ENCODE measurements at regions not wholly inside any gene's neighbourhood (a gene's known extent, or its start where the extent isn't known, plus 50 kb on each side); places are given as distances from the start of the nearest gene placed in this dataset.
"Not testable (repeated sequence)": the region's sequence is repeated elsewhere in the genome, so short reads cannot be mapped to it uniquely, and the experiment has no call there.

DNA sequence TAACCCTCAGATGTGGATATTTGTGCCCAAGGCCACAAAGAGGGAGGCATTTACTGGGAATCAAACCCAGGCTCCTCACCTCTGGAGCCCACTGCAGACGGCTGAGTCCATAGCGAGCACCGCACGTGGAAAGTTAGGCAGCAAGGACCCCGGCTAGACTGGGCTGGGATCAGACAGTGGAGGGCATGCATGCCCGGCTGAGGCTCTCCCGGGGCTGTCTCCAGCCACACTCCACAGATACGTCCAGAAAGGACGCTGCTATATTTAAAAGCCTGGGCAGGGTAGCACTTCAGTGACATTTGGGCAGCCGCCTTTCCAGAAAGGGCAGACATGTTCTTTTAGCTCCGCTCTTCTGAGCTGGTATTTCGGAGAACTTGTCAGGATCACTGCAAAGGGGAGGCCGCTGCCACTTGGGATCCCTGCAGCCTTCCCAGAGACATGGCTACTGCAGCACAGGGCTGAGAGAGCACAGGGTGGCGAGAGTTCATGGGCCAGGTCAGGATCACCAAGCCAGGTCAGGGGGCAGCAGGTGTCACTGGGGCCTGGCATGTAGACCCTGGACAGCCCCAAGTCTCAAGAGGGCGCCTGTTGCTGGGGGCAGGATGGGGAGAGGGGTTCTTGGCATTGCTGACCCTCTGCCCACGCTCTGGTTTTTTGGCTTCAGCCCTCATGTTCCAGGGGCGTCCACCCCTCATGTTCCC lies 121.7 kb downstream of the PHETA1 start:
- DNase-seq: no peak

DNA sequence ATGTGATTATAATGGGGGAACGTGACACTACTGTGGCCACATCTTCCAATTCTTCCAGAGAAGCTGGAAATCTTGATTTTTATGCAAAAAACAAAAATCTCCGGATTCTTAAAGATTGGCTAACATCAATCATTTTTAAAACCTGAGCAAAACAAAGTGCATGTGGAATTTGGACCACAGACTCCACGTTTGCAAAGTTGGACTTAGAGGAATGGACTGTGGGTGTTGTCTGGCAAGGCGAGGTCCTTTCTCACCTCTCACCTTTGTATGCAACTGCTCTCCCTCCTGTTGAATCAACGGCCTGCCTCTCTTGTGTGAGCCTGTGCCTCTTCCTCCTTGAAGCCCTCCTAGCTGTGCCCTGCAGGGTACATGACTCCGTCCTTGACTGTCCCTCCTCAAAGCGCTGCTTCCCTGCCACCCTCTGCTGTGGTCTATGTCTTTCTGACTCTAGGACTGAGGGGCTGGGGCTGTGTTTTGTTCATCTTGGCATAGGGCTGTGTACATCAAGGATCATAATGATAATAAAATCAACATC lies 122.4 kb downstream of the PHETA1 start:
- no peak for DNase-seq

DNA sequence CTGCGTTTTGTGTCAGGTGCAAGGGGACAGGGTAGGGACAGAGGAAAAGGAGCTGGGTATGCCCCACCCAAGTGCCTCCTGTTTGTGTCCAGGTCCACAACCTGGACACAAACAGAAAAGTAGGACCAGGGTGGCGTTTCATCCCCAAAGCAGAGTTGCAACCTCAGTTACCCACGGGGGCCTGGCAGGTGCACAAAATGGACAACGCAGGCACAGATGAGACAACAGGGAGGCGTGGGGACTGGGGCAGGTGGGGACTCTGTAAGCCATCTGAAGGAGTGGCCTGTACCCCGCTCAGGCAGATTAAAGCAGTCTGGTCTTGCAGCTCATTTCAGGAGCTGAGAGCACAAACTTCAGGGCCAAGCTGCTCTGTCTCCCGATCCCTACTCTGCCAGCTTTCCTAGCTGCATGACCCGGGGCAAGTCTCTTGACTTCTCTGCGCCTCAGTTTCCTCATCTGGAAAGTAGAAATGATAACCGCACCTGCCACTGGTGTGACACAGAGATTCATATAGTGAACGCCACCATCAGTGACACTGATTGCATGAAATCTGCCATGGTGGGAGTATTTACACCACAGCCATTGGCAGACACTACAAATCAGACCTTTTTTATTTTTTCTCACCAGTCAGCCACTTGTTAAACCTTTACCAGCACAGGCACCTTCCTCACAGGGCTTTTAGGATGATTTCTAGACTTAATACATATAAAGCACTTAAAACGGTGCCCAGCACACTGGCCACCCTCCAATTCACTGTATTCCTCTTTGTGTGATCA lies 123.0 kb downstream of the PHETA1 start:
- DNase-seq: no peak

DNA sequence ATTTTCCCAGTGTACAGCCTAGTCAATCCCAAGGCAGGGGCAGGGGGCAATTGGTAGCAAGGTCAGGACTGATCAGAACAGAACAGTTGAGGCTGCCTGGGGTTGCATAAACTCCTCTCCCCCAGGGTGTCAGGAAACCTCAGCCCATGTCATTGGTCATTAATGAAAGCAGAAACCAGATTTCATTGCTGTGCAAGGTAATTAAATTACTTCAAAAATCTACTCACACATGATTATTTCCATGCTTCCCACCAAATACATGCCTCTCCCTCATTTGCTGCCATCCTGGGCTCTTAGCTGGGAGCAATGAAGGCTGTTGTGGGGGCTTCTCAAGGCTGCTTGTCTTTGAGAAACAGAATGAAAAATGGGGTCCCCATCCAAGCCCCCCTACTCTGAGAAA lies 124.2 kb downstream of the PHETA1 start:
- DNase-seq: no peak

DNA sequence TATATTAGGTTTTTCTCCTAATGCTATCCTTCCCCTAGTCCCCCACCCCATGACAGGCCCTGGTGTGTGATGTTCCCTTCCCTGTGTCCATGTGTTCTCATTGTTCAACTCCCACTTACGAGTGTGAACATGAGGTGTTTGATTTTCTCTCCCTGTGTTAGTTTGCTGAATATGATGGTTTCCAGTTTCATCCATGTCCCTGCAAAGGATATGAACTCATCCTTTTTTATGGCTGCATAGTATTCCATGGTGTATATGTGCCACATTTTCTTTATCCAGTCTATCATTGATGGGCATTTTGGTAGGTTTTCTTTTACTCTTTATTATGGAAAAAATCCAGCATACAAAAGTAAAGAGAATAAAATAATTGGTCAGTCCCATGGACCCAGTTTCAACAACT lies 126.1 kb downstream of the PHETA1 start:
- not testable (repeated sequence) for DNase-seq

DNA sequence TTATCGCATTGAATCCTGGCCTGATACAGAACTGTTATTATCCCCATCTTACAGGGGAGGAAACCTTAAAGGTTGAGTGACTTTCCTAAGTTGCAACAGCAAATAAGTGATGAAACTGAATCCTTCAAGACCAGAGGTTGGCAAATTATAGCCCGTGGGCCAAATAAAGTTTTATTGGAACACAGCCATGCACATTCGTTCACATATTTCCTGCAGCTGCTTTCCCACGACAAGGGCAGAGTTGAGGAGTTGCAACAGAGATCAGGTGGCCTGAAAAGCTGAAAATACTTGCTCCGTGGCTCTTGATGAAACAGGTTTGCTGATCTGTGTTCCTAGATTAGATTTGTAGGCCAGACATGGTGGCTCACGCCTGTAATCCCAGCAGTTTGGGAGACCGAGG lies 126.7 kb downstream of the PHETA1 start:
- DNase-seq: no peak

DNA sequence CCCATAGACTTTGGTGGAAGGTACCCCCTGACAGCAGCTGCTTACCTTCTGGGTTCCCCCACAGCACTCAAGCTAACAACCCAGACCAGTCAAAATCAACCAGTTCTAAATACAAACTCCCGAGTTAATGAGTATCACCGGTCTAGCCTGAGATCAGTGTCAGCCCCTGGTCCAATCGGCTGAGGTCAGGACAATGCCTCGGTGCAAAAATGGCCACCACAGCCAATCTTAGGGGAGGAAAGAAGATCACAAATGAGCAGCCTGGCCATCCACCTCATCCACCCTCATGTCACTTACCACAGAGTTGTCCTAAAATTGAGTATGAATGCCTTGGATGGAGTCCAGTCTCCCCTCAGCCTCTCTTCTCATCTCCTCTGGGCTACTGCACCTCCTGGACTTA lies 128.5 kb downstream of the PHETA1 start:
- DNase-seq: no peak

DNA sequence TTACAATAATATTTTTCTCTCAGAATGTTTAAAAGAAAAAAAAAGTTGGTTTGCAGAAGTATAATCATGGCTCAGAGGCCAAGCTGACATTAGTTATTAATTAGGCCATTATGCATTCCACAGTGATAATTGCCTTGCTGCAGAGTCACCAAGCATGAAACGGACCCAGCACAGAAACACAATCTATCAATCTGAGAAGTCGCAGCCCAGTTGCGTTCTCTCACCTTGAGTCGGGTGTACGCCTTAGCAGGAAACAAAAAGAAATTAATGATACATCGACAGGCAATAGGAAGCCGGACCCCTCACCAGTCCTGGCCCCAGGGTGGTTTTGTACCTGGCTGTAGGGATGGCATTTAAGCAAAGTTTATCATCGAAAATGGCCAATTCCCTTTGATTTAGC lies 129.7 kb downstream of the PHETA1 start:
- DNase-seq: no peak

DNA sequence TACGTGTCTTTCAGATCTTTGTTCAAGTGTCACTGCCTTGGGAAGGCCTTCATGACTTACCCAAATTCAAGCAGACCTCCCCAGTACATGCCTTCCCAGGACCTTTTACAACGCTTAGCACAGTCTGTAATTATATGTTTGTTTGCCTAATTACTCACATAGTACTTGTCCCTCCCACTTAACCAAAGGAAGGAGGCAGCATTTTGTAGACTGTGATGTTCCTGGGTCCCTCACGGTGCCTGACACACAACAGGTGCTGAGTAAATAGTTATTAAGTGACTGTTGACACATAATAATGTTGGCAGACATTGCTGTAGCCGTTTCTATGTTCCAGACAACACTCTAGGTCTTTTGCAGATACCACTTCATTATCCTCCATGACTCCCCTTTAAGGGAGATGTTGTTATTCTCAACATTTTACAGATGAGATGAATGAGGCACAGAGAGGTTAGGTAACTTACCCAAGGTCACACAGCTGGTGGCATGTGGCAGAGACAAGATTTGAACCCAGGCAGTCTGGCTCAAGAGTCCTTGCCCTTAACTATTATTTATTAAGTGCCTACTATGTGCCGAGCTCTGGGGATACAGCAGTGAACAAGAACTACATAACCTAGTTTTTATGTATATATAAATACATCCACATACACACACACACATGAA lies 130.7 kb downstream of the PHETA1 start:
- DNase-seq: no peak

DNA sequence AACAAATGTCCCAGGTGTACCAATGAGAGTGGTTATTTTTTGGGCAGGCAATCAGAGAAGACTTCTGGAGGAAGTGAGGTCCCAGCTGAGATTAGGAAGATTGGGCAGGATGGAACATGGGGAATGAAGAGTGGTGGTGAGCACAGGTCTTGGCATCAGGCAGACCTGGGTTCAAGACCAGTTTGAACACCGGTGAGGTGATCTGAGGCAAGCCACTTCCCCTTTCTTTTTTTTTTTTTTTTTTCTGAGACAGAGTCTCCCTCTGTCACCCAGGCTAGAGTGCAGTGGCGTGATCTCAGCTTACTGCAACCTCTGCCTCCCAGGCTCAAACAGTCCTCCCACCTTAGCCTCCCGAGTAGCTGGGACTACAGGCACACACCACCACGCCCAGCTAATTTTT lies 134.4 kb downstream of the PHETA1 start:
- not testable (repeated sequence) for DNase-seq

DNA sequence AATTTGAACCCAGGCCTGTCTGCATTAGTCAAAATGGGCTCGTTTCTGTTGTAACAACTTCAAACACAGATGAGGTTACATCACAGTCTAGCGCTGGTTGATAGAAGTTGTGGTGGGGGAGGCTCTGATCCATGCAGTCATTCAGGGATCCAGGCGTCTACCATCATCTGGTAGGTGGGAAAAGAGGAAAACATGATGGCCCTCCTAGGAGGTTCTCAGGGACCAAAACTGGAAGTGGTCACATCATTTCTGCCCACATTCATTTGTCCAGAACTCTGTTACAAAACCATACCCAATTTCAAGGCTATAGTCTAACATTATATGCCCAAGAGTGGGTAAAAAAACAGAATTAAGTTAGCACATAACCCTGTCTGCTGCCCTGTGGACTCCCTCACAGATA lies 135.1 kb downstream of the PHETA1 start:
- DNase-seq: no peak

DNA sequence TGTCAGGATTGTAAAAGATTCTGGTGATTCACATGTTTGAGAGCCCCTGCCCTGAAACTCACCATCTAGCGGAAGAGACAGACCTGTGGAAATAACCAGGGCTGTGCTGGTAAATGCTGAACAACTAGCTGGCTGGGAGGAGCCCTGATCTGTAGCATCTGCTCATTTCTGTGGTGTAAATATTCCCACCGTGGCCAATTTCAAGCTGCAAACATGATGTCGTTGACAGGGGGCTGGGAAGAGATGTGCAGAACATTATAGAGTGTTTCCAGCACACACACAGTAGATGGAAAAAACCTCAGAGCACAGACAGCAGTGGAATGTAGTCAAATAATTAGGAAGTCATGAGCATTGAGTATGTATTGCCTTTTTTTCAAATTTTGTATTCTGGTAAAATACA lies 138.2 kb downstream of the PHETA1 start:
- no peak for DNase-seq

DNA sequence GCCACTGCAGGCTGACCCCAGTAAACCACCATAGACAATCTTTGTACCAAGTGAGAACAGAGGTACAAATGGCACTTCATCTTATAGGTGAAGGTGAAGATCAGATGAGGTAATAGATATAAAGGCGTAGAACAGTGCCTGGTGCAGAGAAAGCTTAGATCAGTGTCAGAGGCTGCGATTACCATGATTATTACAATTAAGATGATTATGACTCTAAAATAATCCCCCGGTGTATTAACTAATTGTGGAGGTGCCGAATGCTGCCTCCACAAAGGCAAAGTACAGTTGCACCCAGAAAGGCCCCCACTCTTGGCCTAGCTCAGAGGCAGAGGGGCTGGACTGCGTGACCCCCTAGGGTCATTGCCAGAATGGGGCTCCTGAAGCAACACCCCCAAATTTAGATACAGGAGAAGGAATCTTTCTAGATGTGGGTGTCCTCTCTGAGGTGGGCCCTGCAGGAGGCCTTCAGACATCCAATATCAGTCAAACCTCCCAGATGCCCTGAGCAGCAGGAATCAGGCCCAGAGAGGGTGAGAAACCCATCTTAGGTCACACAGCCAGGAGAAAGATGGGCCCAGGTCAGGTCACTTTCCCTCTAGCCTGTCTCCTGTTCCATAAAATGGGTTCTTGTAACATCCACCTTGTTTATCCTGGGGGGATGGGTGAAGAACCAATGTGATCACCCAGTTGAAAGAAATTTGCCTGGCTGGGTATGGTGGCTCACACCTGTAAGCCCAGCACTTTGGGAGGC lies 139.8 kb downstream of the PHETA1 start:
- DNase-seq: no peak

DNA sequence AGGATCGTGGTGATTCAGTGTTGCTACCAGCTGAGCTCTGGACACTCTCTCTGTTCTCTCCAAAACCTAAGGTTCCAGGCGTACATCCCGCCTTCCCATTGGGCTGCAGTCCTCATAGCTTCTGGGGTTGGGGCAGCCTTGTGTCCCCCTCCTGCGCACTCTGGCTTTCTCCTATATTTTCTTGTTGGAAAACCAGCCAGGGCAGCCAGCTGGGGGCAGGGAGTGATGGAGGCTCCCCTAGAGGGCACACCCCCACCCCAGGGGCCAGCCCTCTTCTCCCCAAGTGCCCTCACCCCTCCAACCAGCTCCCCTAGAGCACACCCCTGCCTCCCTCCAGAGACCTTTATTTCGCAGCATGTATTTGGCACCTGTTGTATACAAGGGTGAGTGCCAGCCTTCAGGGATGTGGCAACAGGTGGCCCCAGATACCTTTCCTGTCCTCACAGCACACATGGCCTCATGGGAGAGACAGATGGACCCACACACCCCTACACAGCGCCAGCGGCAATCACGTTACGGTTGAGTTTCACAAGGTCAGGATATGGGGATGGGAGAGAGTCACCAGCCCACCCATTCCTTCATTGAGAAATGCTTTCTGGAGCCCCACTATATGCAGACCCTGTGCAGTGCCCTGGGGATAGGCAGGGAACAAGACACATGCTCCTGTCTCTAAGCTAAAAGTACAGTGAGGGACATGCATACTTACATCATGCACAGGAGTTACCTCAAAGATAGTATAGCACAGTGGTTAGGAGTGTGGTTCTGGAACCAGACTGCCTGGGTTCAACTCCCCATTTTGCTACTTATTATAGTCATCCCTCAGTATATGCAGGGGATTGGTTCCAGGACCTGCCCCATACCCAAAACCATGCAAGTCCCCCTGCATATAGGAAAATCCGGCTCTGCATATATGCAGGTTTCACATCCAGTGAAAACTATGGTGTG lies 141.1 kb downstream of the PHETA1 start:
- no peak for DNase-seq

DNA sequence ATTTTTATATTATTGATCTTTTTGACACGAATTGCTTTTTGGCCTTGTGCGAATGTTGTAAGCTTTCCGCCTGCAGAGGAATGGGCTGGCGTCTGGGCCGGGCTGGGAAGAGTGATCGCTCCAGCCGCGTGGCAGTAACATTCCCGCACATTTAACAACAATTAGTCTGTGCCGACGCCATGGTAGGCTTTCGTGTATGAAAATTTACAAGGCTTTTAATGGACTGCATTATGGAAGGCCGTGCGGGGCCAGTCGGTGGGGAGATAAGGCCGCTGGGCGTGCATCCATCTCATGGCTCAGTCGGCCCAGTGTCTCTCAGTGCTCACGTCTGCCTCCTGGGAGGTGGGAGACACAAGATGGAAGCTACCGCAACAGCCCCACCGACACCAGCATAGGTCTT lies 142.2 kb downstream of the PHETA1 start:
- no peak for DNase-seq

DNA sequence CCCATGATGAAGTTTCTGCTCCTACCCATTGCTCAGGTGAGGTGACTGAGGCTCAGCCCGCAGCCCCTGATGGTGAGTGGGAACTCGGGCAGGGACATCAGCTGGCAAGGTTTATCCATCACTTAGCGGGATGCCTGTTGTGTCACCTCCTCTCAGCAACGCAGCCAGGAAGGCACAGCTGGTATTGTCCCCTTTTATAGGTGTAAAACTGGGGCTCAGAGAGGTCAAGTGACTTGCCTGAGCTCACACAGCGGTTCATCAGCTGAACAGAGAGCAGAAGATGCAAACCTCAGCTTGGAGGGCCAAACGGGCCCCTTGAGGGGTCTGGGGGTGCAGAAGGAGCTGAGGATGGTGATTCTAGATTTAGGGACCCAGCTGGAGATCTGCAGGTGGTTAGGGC lies 143.6 kb downstream of the PHETA1 start:
- no peak for DNase-seq

DNA sequence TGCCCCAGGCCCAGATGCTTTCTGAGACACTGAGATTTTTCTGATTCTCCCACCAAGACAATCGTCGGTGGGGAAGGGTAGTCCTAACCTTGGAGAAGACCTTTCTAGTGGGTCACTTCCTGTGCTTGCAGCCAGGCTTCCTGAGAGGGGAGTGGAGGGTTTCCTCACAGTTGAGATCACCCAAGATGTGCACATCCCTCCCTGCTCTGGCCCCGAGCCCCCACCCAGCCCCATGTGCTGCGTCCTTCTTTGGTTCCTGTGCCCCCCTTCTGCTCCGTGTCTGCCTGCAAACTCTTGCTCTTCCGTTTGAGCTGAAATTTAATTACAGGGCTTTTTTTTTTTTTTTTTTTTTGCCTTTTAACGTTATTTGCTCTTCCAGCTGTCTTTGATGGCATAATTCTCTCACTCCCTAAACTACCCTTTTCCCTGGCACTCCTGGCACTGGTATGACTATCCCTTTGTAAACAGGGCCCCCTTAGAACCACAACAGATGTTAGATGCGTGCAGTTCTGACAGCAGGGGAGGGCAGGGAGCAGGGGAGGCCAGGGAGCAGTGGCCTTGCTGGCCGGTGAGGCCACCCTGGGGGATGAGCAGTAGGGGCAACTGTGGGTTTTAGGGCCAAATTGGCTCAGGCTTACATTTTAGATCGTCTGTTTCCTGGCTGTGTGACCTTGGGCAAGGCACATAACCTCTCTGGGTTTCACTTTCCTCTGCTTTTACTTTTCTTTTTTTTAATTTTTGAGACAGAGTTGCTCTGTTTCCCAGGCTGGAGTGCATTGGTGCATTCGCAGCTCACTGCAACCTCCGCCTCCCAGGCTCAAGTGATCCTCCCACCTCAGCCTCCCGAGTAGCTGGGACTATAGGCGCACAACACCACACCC lies 144.5 kb downstream of the PHETA1 start:
- no peak for DNase-seq

DNA sequence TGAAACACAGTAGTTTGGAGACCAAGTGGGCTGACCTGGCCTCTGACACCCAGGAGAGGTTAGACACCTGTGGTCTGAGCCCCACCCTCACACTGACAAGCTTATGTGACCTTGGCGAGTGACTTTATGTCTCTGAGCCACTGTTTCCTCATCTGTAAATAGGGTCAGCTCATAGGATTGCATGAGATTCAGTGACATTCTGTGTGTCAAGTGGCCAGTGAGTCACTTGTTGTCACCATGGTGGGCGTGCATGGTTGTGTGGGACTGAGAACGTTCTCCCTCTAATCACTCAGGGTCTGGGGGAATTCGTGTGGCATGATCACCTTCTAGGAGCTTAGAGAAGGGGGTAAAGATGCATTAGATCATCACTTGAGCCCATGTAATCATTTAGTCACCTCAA lies 146.4 kb downstream of the PHETA1 start:
- DNase-seq: no peak

DNA sequence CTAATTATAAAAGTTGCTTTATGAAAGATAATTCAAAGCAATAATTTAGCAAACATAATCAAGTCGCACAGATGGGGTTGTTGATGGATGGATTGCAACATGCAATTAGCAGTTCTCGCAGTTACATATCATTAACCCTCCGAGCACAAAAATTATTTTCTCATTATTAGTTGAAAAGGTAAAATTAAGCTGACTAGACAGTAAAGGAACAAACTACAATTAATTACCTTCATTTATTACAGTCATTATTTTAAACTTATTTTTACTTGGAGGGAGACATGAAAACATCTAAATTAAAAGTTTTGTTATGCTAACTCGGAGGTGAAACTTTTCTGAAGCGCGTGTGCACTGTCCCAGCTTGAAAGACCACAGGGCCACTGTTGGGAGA lies 146.9 kb downstream of the PHETA1 start:
- no peak for DNase-seq

DNA sequence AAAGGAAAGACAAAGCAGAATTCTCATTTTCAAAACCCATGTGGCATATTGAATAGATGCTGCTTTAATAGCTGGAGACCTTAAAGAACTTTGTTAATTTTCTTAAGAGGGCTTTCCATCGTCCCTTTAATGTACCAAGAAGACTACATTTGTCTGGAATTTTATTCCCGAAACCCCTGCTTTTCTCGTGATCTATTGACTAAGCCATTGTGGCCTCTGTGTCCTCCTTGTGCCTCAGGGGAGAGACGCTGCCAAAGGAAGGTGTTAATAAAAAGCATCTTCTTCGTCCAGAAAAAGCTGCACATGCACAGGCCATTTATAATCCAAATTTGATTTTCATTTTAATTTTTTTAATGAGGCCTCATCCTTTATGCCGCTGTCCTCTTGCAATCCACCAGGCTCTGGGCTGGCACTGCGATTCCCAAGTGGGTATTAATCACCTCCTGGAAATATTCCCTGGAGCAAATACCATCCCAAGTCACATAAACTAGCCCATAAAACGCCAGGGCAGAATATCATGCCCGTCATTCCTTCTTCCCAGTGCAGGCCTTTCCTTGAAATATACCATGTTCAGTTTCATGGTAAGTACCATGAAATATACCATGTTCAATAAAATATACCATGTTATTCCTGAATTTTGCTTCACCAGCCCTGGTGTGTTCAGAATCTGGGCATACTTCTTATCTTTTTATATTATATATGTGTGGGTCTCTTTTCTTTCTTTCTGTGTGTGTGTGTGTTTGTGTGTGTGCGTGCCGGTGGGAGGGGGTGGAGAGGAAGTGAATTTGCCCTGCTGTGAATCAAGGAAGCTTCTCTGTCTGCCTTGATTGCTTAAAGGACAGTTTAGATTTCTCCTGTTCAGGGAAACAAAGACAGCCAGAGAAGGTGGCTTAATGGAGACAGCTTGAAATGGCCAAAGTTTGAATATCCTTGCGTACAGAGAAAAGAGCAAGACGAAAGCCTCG lies 147.6 kb downstream of the PHETA1 start:
- no peak for DNase-seq

Measured in activated T-cell treated with anti-CD3 and anti-CD28 coated beads for 4 hours (primary cell).